ENCODE measurements at regions not wholly inside any gene's neighbourhood (a gene's known extent, or its start where the extent isn't known, plus 50 kb on each side); places are given as distances from the start of the nearest gene placed in this dataset.

DNA sequence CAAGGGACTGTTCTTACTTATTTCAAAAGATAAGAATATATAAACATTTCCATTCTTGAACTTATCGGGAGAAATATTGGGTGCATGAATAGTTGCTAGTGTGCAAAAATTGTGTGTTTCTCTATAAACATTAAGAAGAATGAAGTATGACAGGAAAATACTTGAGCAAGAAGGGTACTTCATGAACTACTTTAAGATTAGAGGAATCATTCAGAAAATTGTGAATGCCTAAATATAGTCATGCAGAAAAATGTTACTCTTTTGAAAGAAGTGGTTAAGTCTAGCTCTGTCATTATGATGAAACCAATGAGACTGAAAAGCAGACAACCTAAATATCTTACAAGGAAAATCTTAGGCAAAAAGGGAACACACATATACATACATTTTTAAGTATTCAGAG, 207.8 kb upstream of the PCDH18 start:
- Histone ChIP-seq H3K9me3 (ENCODE audit: control insufficient read depth, insufficient read depth, low read depth, low read length) (no peaks in the 10 kb centered on the region), H3K27me3 (ENCODE audit: control insufficient read depth, insufficient read depth, low read length) (no peaks in the 10 kb centered on the region), H3K4me1 (ENCODE audit: control insufficient read depth, insufficient read depth, low read length) (no peaks in the 10 kb centered on the region), H3K36me3 (ENCODE audit: control insufficient read depth, insufficient read depth, low read length) (no peaks in the 10 kb centered on the region), H3K27ac (ENCODE audit: low read length) (no peak overlapping the region), H3K4me3 (ENCODE audit: low read depth in 2 of 2, low read length in 2 of 2) (no peak overlapping the region)
- TF ChIP-seq, protein P1, sequence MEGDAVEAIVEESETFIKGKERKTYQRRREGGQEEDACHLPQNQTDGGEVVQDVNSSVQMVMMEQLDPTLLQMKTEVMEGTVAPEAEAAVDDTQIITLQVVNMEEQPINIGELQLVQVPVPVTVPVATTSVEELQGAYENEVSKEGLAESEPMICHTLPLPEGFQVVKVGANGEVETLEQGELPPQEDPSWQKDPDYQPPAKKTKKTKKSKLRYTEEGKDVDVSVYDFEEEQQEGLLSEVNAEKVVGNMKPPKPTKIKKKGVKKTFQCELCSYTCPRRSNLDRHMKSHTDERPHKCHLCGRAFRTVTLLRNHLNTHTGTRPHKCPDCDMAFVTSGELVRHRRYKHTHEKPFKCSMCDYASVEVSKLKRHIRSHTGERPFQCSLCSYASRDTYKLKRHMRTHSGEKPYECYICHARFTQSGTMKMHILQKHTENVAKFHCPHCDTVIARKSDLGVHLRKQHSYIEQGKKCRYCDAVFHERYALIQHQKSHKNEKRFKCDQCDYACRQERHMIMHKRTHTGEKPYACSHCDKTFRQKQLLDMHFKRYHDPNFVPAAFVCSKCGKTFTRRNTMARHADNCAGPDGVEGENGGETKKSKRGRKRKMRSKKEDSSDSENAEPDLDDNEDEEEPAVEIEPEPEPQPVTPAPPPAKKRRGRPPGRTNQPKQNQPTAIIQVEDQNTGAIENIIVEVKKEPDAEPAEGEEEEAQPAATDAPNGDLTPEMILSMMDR (IDR thresholded peaks at IDR 0.05) = no peak
- no peak for TF ChIP-seq SIN3A (IDR thresholded peaks at IDR 0.05; ENCODE audit: borderline replicate concordance, insufficient read depth, low read depth, low read length)
- no peak for TF ChIP-seq TCF7L2 (IDR thresholded peaks at IDR 0.05; ENCODE audit: low read depth, low read length)
- TF ChIP-seq, protein P2, sequence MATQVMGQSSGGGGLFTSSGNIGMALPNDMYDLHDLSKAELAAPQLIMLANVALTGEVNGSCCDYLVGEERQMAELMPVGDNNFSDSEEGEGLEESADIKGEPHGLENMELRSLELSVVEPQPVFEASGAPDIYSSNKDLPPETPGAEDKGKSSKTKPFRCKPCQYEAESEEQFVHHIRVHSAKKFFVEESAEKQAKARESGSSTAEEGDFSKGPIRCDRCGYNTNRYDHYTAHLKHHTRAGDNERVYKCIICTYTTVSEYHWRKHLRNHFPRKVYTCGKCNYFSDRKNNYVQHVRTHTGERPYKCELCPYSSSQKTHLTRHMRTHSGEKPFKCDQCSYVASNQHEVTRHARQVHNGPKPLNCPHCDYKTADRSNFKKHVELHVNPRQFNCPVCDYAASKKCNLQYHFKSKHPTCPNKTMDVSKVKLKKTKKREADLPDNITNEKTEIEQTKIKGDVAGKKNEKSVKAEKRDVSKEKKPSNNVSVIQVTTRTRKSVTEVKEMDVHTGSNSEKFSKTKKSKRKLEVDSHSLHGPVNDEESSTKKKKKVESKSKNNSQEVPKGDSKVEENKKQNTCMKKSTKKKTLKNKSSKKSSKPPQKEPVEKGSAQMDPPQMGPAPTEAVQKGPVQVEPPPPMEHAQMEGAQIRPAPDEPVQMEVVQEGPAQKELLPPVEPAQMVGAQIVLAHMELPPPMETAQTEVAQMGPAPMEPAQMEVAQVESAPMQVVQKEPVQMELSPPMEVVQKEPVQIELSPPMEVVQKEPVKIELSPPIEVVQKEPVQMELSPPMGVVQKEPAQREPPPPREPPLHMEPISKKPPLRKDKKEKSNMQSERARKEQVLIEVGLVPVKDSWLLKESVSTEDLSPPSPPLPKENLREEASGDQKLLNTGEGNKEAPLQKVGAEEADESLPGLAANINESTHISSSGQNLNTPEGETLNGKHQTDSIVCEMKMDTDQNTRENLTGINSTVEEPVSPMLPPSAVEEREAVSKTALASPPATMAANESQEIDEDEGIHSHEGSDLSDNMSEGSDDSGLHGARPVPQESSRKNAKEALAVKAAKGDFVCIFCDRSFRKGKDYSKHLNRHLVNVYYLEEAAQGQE (IDR thresholded peaks at IDR 0.05; ENCODE audit: insufficient read depth in 1 of 2, low read depth in 2 of 2, low read length in 1 of 2) = no peak
- no peak for TF ChIP-seq POLR2AphosphoS5 (IDR thresholded peaks at IDR 0.05; ENCODE audit: low read depth, low read length)
- CTCF ChIA-PET = no interaction called here
- intact Hi-C loops (cut with micrococcal nuclease; ENCODE audit: unreplicated experiment) = no loop called here
- no TSS peak for BruUV-seq (replicated peaks)
- DNase-seq (ENCODE audit: low read depth, low spot score) = no peak
- POLR2A ChIA-PET = no interaction called here
- no peak for ATAC-seq
- in situ Hi-C loops (cut with HindIII; ENCODE audit: low pct_unique_long_range_greater_than_20kb, low sequenced_read_pairs) = no loop called here

DNA sequence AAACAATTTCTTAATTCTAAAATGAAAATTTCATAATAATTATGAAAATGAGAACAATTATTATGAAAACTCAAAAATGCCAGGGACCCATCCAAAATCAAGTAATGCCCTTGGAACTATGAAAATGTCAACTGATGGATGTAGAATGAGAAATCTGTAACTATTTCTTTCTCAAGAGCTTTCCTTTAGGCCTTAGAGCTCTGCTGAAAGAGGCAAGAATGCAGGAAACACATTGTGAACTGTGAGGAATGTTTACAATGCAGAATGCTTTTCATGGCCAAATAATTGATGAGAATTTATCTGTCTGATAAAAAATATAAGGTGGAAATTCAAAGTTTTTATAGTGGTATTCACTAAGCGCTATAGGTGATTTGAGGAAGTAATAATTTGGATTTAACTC, 207.1 kb upstream of the PCDH18 start:
- Histone ChIP-seq H3K27me3 (ENCODE audit: control insufficient read depth, insufficient read depth, low read length) (no peaks in the 10 kb centered on the region), H3K27ac (ENCODE audit: low read length) (no peak overlapping the region), H3K4me3 (ENCODE audit: low read depth in 2 of 2, low read length in 2 of 2) (no peak overlapping the region), H3K9me3 (ENCODE audit: control insufficient read depth, insufficient read depth, low read depth, low read length) (no peaks in the 10 kb centered on the region), H3K4me1 (ENCODE audit: control insufficient read depth, insufficient read depth, low read length) (no peaks in the 10 kb centered on the region), H3K36me3 (ENCODE audit: control insufficient read depth, insufficient read depth, low read length) (no peaks in the 10 kb centered on the region)
- intact Hi-C loops (cut with micrococcal nuclease; ENCODE audit: unreplicated experiment) = no loop called here
- BruUV-seq (replicated peaks) = no TSS peak
- ATAC-seq (no peak), DNase-seq (ENCODE audit: low read depth, low spot score) (no peak)
- CTCF ChIA-PET = no interaction called here
- POLR2A ChIA-PET = no interaction called here
- in situ Hi-C loops (cut with HindIII; ENCODE audit: low pct_unique_long_range_greater_than_20kb, low sequenced_read_pairs) = no loop called here
- TF ChIP-seq TCF7L2 (IDR thresholded peaks at IDR 0.05; ENCODE audit: low read depth, low read length) (no peak), SIN3A (IDR thresholded peaks at IDR 0.05; ENCODE audit: borderline replicate concordance, insufficient read depth, low read depth, low read length) (no peak), POLR2AphosphoS5 (IDR thresholded peaks at IDR 0.05; ENCODE audit: low read depth, low read length) (no peak)
- TF ChIP-seq, protein P1 (IDR thresholded peaks at IDR 0.05) = no peak
- TF ChIP-seq, protein P2 (IDR thresholded peaks at IDR 0.05; ENCODE audit: insufficient read depth in 1 of 2, low read depth in 2 of 2, low read length in 1 of 2) = no peak

Data from Panc1 (cell line).